TTC549 (cell line): ENCODE measurements at regions not wholly inside any gene's neighbourhood (a gene's known extent, or its start where the extent isn't known, plus 50 kb on each side); places are given as distances from the start of the nearest gene placed in this dataset.

Experiments
- FAIRE-seq: peaks from 2 replicates; lab custom pipeline; 2012; peaks lifted over from hg19 to GRCh38; lab: Jason Lieb, UNC

DNA sequence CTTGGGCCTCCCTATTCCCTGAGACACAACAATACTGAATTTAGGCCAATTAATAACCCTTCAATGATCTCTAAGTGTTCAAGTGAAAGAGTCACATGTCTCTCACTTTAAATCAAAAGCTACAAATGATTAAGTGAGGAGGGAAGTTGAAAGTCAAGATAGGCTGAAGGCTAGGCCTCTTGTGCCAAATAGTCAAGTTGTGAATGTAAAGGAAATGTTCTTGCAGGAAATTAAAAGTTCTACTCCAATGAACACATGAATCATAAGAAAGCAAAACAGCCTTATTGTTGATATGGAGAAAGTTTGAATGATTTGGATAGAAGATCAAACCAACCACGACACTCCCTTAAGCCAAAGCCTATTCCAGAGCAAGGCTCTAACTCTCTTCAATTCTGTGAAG is 286.9 kb downstream of the MEIS1 start:
- no peak for FAIRE-seq

DNA sequence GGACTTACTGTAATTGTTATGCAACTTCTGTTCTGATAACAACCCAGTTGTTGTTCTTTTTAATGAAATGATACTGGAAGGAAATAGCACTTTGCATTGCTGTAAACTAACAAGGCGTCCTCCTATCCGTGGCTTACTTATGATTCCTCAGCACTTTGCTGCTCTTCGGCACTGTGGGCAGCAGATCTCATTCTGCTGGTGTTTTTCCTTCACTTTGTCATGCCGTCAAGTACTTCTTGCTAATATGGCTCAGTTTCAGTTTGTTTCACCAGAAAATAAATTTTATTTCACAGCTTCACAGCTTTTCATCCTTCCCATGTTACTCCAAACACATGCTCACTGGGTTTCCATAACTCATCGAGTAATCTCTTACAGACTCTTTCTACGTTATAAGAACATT is 289.3 kb downstream of the MEIS1 start:
- FAIRE-seq: no peak

DNA sequence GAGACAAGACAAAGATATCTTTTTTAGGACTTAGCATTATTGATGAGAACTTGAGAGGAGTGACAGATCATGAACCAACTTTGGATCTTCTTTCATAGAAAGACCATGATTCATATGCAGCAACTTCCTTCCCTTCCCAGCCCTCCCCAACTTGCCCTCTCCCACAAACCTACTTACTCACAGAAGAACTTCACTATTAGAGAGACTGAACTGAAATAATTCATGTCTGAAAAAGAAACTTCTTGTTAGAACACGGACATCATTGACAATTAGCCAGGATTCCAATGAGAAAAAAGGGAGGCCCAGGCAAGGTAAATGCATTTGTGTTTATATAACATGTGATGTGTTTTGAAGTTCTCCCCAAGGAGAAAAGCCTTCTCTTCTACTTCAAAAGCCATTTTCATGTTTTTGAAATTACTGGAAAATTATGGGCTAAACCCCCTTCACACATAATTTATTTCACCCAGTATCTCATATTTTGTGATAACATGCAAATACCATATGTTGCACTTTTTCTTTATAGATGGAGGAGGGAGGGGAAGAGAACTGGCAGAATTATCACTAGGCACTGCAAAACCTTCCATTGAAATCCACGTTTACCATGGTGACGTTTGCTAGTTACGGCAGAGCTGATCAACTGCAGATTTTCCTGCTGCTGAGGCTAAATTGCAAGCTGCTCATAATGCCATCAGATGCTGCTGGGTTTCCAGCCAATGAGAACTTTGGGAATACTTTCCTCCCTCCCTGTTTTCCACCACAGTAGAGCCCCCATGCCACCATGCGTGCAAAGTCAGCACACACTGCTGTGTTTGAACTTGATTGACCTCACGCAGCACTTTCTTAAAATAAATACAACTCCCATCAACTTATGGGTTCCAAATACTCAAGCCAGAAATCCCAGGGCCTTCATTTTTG is 294.7 kb downstream of the MEIS1 start:
- no peak for FAIRE-seq

DNA sequence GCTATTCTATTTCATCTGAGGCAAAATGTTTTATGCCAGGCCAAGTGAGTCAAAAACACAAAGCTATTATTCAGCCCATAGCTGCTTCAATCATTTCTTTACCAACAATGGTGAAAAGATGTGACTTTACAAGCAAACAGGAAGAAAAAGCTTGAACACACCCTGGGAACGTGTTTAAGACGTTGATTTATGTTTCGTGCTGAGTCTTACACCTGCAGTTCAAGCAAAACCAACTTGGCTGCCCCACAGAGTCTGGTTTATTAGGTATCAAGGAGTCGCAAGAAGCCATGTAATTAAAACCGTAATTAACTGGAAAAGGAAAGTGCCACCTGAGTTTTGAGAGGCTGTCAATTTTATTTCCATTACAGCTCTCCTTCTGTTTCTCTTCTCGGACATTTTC is 295.5 kb downstream of the MEIS1 start:
- FAIRE-seq: no peak

DNA sequence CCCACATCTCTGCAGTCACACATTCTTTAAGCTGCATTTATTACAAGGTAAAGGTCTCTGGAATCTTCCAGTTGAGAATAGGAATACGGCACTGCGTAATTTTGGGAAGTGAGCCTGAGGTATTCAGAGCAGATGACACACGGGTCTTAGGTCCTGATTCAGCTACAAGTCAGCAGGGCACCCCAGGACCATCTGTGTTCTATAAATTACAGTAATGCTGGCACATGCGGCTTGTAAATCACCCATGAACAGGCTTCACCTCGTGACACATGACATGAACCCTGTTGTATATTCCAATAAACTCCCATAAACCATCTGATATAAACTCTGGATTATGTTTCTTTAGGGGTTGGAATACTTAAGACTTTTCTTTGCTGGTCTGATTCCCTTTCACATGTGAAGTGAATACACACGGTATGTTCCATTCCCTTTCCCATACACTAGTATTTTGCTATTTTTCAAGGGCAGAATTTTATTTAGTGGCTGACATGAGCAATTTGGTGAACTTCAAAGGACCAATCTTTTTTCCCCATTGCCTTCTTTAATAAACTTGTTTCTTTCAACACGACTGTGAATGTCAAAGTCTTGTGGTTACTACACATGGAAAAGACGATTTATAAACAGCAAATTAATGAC is 298.6 kb downstream of the MEIS1 start:
- FAIRE-seq: no peak

GRCh38 chr2:66748939-66749338 is 314.0 kb downstream of the MEIS1 start:
- no peak for FAIRE-seq

GRCh38 chr2:66749566-66749965 is 314.6 kb downstream of the MEIS1 start:
- no peak for FAIRE-seq

- FAIRE-seq: no peak
Observed at GRCh38 chr2:66753257-66753656, 318.3 kb downstream of the MEIS1 start.

- FAIRE-seq: no peak
Observed at GRCh38 chr2:66753660-66754059, 318.7 kb downstream of the MEIS1 start.

- no peak for FAIRE-seq
Observed at GRCh38 chr2:66755974-66756373, 321.0 kb downstream of the MEIS1 start.

DNA sequence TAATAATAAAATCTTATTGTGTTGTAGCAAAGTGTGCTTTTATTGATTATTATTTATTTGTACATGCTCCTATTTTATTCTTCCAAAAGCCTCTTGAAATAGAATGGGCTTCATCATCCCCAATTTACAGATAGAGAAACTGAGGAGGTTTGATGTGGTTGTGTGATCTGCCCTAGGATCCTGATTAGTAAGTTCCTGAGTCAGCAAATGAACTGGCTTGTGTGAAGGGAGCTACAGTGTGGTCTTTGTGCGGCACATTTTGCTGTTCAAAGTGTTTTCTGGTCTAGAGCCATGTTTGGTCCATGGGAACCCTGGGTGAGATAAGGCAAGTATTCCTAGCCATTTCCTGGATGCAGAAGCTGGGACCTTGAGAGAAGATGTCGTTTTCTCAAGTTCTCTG is 326.9 kb downstream of the MEIS1 start:
- FAIRE-seq: no peak

GRCh38 chr2:66762761-66763160 is 327.8 kb downstream of the MEIS1 start:
- FAIRE-seq: no peak

DNA sequence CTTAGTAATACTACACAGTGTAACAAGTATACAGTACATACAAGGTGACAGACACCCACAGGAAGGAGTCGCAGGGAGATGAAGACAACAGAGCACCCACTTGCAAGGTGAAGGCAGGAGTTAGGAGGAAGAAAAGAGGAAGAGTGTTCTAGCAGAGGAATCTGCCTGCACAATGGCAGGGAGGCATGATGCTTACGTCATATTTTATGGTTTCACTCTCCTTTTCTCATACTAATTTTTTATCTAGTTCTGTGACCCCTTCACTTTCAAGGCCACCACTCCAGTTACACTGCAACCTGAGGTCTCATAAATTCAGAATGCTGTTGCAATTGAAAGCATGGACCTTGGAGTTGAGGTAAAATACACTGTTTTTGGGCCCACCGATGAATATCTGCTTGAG is 331.7 kb downstream of the MEIS1 start:
- FAIRE-seq: no peak

GRCh38 chr2:66771359-66771976 is 336.5 kb downstream of the MEIS1 start:
- no peak for FAIRE-seq

DNA sequence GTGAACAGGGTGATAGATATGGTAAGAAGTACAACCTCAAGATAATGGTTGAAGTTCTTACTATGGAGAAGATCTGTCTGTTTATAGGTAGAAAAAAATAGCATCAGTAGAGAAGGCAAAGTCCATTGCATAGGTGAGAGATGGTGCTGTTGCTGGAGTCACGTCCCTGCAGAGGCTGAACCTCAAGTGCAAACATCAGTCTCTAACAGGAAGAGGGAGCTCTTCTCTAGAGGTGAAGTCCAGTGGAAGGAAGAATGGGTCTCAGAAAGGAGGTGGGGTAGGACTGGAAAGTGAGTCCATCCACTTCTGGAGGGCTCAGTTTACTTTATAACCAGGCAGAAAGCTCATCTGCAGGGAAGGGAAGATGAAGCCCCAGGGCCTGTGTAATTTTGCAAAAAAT is 337.7 kb downstream of the MEIS1 start:
- no peak for FAIRE-seq

DNA sequence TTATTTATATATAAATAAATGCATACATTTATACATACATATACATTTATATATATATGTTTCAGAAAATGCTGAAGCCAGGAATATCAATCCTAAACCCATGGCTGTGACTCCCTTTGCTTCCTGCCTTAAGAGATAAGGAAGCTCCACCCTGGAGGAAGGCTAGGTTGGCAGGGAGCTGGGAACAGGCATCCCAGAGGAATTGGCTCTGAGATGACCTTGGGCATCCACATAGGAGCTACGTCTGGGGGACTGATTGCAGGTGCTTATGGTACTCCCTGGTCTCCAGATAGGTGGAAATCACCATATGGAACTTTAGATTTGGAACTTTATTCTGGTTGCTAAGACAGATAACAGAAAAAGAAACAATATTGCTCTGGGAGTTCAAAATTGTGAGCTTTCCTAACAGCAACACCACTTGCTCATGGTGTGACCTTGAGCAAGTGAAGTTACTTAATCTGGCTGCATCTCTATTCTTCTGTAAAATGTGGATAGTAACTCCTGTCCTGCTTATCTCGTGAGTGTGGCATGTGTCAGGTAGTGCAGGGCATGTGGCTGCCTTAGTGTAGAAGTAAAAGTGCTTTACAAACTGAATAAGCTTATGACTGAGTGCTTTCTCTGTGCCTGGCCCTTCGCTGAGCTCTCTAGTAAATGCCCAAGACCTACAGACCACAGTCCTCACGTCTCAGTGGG is 341.0 kb downstream of the MEIS1 start:
- FAIRE-seq: no peak

- no peak for FAIRE-seq
Observed at GRCh38 chr2:66781804-66782203, 346.9 kb downstream of the MEIS1 start.

DNA sequence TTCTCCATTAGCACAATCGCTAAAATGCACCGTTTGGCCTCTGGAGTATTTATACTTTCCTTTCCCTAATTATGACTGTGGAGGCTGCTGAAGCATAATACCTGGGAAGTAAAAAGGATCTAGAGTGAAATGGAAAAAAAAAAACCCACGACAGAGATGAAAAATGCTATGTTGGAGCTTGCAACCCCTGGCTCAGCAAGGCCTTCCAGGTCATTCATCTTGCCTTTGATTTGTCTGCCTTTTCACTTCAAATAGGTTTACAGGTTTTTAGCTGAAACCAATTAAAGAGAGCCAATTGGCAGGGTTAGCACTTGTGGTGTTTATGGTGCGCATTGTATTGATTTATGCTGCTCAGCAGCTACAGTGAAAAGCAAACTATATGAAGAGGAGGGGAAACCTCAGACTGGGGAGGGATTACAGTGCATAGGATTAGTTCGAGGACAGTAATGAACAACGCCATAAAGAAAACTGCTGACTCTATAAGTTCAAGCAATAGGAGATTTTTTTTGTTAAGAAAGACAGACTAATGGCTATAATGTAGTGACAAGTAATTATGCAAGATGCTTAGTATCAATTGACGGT is 347.9 kb downstream of the MEIS1 start:
- no peak for FAIRE-seq

- no peak for FAIRE-seq
Observed at GRCh38 chr2:66789741-66790140, 354.8 kb downstream of the MEIS1 start.

DNA sequence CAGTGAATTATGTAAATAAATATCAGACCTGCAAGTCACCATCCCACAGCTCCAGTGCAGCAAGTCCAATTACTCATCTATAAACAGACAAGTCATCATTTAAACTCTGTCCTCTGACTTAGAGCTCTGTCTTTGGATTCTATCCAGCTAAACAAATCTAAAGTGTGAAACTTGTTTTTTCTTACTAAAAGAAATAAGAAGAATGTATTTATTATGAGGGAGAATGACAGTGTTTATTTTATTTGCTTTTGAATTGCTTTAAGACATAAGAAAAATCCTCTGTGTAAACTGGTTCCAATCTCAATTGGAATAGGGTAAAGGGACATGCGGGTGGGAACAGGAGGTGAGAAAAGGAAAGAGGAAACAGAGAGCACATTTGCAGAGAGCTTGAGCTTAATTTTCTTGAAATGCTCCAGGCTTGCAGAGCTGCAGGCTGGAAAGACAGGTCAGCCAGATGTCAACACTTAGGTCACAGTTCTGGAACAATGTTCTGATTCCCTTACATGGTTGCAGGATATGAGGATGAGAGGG is 355.8 kb downstream of the MEIS1 start:
- no peak for FAIRE-seq

GRCh38 chr2:66794070-66794469 is 359.1 kb downstream of the MEIS1 start:
- no peak for FAIRE-seq

DNA sequence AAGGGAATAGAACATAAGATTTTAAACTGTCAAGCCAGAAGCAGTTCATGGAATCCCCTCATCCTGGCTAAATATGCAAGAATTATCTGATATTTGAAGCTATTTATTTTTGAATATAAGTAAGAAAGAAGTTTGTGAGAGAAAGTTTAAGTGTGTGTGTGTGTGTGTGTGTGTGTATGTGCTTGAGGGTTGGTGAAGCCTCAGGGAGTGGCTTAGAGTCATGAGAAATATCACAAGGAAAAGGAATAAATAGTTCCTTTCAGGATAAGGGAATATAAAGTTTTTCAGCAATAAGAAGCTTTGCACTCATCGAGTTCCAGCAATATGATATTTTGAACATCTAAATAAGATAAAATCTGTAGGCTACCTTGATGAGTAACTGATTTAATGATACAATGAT is 359.6 kb downstream of the MEIS1 start:
- FAIRE-seq: no peak
